Mesenchymal stem cell (in vitro differentiated cells and primary cell): ENCODE measurements at regions not wholly inside any gene's neighbourhood (a gene's known extent, or its start where the extent isn't known, plus 50 kb on each side); places are given as distances from the start of the nearest gene placed in this dataset.

Experiments used
- DNase-seq: peaks from one replicate; pipeline ENCODE4 v3.0.0-alpha.2; 2013
- H2AFZ ChIP-seq: one replicate; pipeline ENCODE4 v1.6.1; 2013; ENCODE audit warnings: low read depth, mild to moderate bottlenecking, control low read depth, inconsistent platforms, low read length, moderate library complexity
- H2AK5ac ChIP-seq: 2 replicates; pipeline ENCODE4 v1.6.1; 2013; ENCODE audit warnings: low read length, moderate library complexity, mild to moderate bottlenecking, inconsistent platforms; ENCODE audit not compliant: severe bottlenecking
- H2BK120ac ChIP-seq: one replicate; pipeline ENCODE4 v1.6.1; 2013; ENCODE audit warnings: low read depth, mild to moderate bottlenecking, inconsistent platforms, low read length, moderate library complexity
- H2BK12ac ChIP-seq, 2 experiments: one replicate each; pipeline ENCODE4 v1.6.1; 2013; ENCODE audit warnings: inconsistent platforms in 2 of 2, low read length in 2 of 2, mild to moderate bottlenecking in 2 of 2, moderate library complexity in 2 of 2, control low read depth in 1 of 2
- H2BK15ac ChIP-seq: one replicate; pipeline ENCODE4 v1.6.1; 2013; ENCODE audit warnings: mild to moderate bottlenecking, low read depth, inconsistent platforms; ENCODE audit not compliant: poor library complexity, severe bottlenecking
- H2BK5ac ChIP-seq: 2 replicates; pipeline ENCODE4 v1.6.1; 2013; ENCODE audit warnings: low read depth, mild to moderate bottlenecking, low read length, control low read depth, inconsistent platforms; ENCODE audit not compliant: poor library complexity, severe bottlenecking
- H3K14ac ChIP-seq, 2 experiments: one replicate each; pipeline ENCODE4 v1.6.1; 2013; ENCODE audit warnings: inconsistent platforms in 2 of 2, low read length in 2 of 2, control low read depth in 1 of 2, mild to moderate bottlenecking in 1 of 2, moderate library complexity in 1 of 2
- H3K18ac ChIP-seq, 2 experiments: one replicate each; pipeline ENCODE4 v1.6.1; 2013; ENCODE audit warnings: inconsistent platforms in 2 of 2, low read length in 2 of 2, control low read depth in 1 of 2, low read depth in 1 of 2, mild to moderate bottlenecking in 1 of 2
- H3K23ac ChIP-seq, 2 experiments: one replicate each; pipeline ENCODE4 v1.6.1; 2013; ENCODE audit warnings: inconsistent platforms in 2 of 2, low read length in 2 of 2, mild to moderate bottlenecking in 2 of 2, moderate library complexity in 2 of 2, control low read depth in 1 of 2
- H3K27ac ChIP-seq: 2 replicates; pipeline ENCODE4 v1.5.1; 2013; ENCODE audit warnings: mild to moderate bottlenecking, moderate library complexity, low read length, control low read depth, inconsistent platforms; ENCODE audit not compliant: poor library complexity, severe bottlenecking
- H3K27me3 ChIP-seq, 2 experiments: 2 replicates each; pipeline versions ENCODE4 v1.6.1 to v1.7.0; 2013; ENCODE audit warnings: low read length in 2 of 2, mild to moderate bottlenecking in 2 of 2, moderate library complexity in 2 of 2, control low read depth in 1 of 2, inconsistent platforms in 1 of 2; ENCODE audit not compliant: control insufficient read depth in 1 of 2, insufficient read depth in 1 of 2
- H3K36me3 ChIP-seq, 2 experiments: 2 replicates each; pipeline versions ENCODE4 v1.6.1 to v1.7.0; 2013; ENCODE audit warnings: low read length in 2 of 2, control low read depth in 1 of 2, inconsistent platforms in 1 of 2, low read depth in 1 of 2, mild to moderate bottlenecking in 1 of 2; ENCODE audit not compliant: insufficient read depth in 2 of 2, control insufficient read depth in 1 of 2
- H3K4ac ChIP-seq, 2 experiments: one replicate each; pipeline ENCODE4 v1.6.1; 2013; ENCODE audit warnings: inconsistent platforms in 2 of 2, low read length in 2 of 2, mild to moderate bottlenecking in 2 of 2, moderate library complexity in 2 of 2, control low read depth in 1 of 2, low read depth in 1 of 2
- H3K4me1 ChIP-seq: 2 replicates; pipeline ENCODE4 v1.6.1; 2013; ENCODE audit warnings: low read depth, low read length, control low read depth; ENCODE audit not compliant: control insufficient read depth, insufficient read depth
- H3K4me2 ChIP-seq: 2 replicates; pipeline ENCODE4 v1.6.1; 2013; ENCODE audit warnings: low read length, mild to moderate bottlenecking, inconsistent platforms; ENCODE audit not compliant: poor library complexity, severe bottlenecking
- H3K4me3 ChIP-seq, 2 experiments: 2 replicates each; pipeline versions ENCODE4 v1.5.1 to v1.7.0; 2013; ENCODE audit warnings: low read length in 2 of 2, mild to moderate bottlenecking in 2 of 2, control low read depth in 1 of 2, low read depth in 1 of 2; ENCODE audit not compliant: insufficient read depth in 1 of 2
- H3K79me1 ChIP-seq: replicated peaks from 2 replicates; pipeline ENCODE4 v1.6.1; 2013; ENCODE audit warnings: mild to moderate bottlenecking, control low read depth, low read length, inconsistent platforms; ENCODE audit not compliant: poor library complexity, severe bottlenecking
- H3K9ac ChIP-seq: 2 replicates; pipeline ENCODE4 v1.7.0; 2013; ENCODE audit warnings: mild to moderate bottlenecking, low read length, moderate library complexity
- H3K9me3 ChIP-seq: 2 replicates; pipeline ENCODE4 v1.7.0; 2013; ENCODE audit warnings: mild to moderate bottlenecking, low read length; ENCODE audit not compliant: control insufficient read depth
- H4K8ac ChIP-seq: one replicate; pipeline ENCODE4 v1.6.1; 2013; ENCODE audit warnings: inconsistent platforms, mild to moderate bottlenecking, low read length, moderate library complexity
- H4K91ac ChIP-seq: one replicate; pipeline ENCODE4 v1.6.1; 2013; ENCODE audit warnings: mild to moderate bottlenecking, low read length, inconsistent platforms
- WGBS: methylation state at CpG from one replicate; pipeline ENCODE4 v1.1.7; 2013; ENCODE audit warnings: mixed read lengths; 5-methylcytosine and 5-hydroxymethylcytosine counted together

GRCh38 chr21:41673596-41674335, 93.1 kb downstream of the RIPK4 start:
- no peak for DNase-seq
- H3K9me3 ChIP-seq = no peaks in the 10 kb centered on the region
- H3K4ac ChIP-seq = no peak overlapping the region
- H3K4me3 ChIP-seq = no peak overlapping the region
- no peak overlapping the region for H3K14ac ChIP-seq
- H3K36me3 ChIP-seq = no peaks in the 10 kb centered on the region
- H2BK120ac ChIP-seq = no peak overlapping the region
- no peaks in the 10 kb centered on the region for H3K79me1 ChIP-seq
- peaks cover 4 to 9% of the 10 kb centered on the region in 2 experiments for H3K27me3 ChIP-seq
- H4K8ac ChIP-seq = no peak overlapping the region
- peaks cover 18% of the 10 kb centered on the region for H3K4me1 ChIP-seq
- no peak overlapping the region for H3K4me2 ChIP-seq
- no peak overlapping the region for H2BK5ac ChIP-seq
- H2BK12ac ChIP-seq = no peak overlapping the region
- no peak overlapping the region for H3K23ac ChIP-seq
- no peak overlapping the region for H3K27ac ChIP-seq
- no peak overlapping the region for H3K18ac ChIP-seq
- H4K91ac ChIP-seq = no peak overlapping the region
- H2AK5ac ChIP-seq = no peak overlapping the region
- no peak overlapping the region for H2BK15ac ChIP-seq
- no peak overlapping the region for H3K9ac ChIP-seq
- no peak overlapping the region for H2AFZ ChIP-seq
- 90% methylated on average over 13 of the region's 13 CpGs for WGBS

GRCh38 chr21:41673071-41673470, 93.8 kb downstream of the RIPK4 start:
- Histone ChIP-seq H3K18ac (no peak overlapping the region), H2BK15ac (no peak overlapping the region), H3K4ac (no peak overlapping the region), H3K14ac (no peak overlapping the region), H3K4me1 (peaks cover 11% of the 10 kb centered on the region), H3K27ac (no peak overlapping the region), H2BK5ac (no peak overlapping the region), H3K27me3 (peaks cover 4 to 9% of the 10 kb centered on the region in 2 experiments), H2AFZ (no peak overlapping the region), H4K8ac (no peak overlapping the region), H4K91ac (peak overlapping the region; percentile 4), H3K36me3 (no peaks in the 10 kb centered on the region), H3K4me2 (no peak overlapping the region), H2BK12ac (no peak overlapping the region), H3K4me3 (no peak overlapping the region), H2BK120ac (no peak overlapping the region), H3K23ac (no peak overlapping the region), H2AK5ac (no peak overlapping the region), H3K9me3 (no peaks in the 10 kb centered on the region), H3K79me1 (no peaks in the 10 kb centered on the region), H3K9ac (no peak overlapping the region)
- no peak for DNase-seq
- WGBS = 86% methylated on average over 18 of the region's 18 CpGs

DNA sequence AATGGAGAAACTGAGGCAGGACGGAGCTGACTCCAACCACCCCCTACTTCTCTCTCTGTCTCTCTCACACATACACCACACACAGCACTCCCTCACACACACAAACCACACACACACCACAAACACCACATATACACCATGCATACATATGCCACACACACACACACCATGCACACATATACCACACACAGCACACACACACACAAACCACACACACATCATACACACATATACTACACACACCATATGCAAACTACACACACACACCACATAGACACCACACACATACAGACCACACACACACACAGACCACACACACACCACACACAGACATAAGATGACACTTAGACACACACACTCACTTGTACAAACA, 94.3 kb downstream of the RIPK4 start:
- Histone ChIP-seq H3K9me3 (no peaks in the 10 kb centered on the region), H3K4me3 (no peak overlapping the region), H2BK12ac (no peak overlapping the region), H3K36me3 (no peaks in the 10 kb centered on the region), H3K4ac (no peak overlapping the region), H2BK120ac (no peak overlapping the region), H3K79me1 (no peaks in the 10 kb centered on the region), H2BK15ac (no peak overlapping the region), H3K27me3 (peaks cover 4 to 9% of the 10 kb centered on the region in 2 experiments), H3K4me2 (no peak overlapping the region), H2AFZ (no peak overlapping the region), H3K27ac (no peak overlapping the region), H4K8ac (no peak overlapping the region), H3K4me1 (peaks cover 6% of the 10 kb centered on the region), H3K23ac (no peak overlapping the region), H4K91ac (no peak overlapping the region), H3K9ac (no peak overlapping the region), H3K18ac (no peak overlapping the region), H2BK5ac (no peak overlapping the region), H2AK5ac (no peak overlapping the region), H3K14ac (peak overlapping the region in 1 of 2 experiments; percentile 30)
- no peak for DNase-seq
- WGBS = 75% methylated on average over 1 of the region's 1 CpG

DNA sequence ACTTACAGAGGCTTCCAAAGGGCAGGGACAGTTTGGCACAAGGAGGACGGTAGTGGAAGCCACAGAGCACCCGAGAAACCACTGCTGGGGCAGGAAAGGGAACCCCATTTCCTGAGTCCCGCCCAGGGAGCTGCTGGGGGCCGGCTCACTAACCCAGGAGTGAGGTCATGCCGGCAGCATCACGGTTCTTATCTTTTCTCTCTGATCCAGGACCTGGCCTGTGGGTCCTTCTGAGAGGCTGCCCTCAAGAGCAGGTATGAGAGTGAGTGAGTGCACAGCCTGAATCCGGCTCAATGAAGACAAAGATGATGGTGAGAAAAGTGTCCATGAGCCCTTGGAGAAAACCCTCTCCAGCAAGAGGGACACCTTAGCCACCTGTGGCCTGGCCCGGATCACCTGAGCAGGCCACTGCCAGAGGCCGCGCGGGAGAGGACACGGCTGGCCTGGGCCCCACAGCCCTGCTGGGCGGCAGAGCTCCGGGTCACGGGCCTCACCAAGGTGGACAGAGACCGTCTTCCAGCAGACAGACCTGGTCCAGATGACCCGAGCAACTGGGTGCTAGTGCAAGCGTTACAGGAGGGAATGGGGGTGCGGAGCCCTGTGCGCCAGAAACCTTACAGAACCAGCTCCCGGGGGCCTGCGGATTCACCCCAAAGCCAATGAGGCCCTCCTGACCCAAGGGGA, 94.9 kb downstream of the RIPK4 start:
- Histone ChIP-seq H3K9ac (no peak overlapping the region), H2BK15ac (no peak overlapping the region), H2AFZ (no peak overlapping the region), H3K27me3 (peaks cover 4 to 9% of the 10 kb centered on the region in 2 experiments), H3K14ac (no peak overlapping the region), H3K4me1 (peaks cover 6% of the 10 kb centered on the region), H3K4ac (no peak overlapping the region), H3K18ac (no peak overlapping the region), H4K91ac (no peak overlapping the region), H2BK5ac (no peak overlapping the region), H3K4me2 (no peak overlapping the region), H3K79me1 (no peaks in the 10 kb centered on the region), H2AK5ac (no peak overlapping the region), H3K36me3 (no peaks in the 10 kb centered on the region), H3K27ac (no peak overlapping the region), H2BK12ac (no peak overlapping the region), H4K8ac (no peak overlapping the region), H3K23ac (no peak overlapping the region), H3K4me3 (no peak overlapping the region), H3K9me3 (no peaks in the 10 kb centered on the region), H2BK120ac (no peak overlapping the region)
- no peak for DNase-seq
- 91% methylated on average over 22 of the region's 22 CpGs for WGBS
